HG03558 (cell line): ENCODE measurements at regions not wholly inside any gene's neighbourhood (a gene's known extent, or its start where the extent isn't known, plus 50 kb on each side); places are given as distances from the start of the nearest gene placed in this dataset.

Source experiments
- ATAC-seq: cut with Tn5 transposase; IDR thresholded peaks from one replicate; pipeline ENCODE4 v1.9.1; 2021; ENCODE audit warnings: moderate number of reproducible peaks; ENCODE audit not compliant: unreplicated experiment; ENCODE audit errors: extremely low read depth

DNA sequence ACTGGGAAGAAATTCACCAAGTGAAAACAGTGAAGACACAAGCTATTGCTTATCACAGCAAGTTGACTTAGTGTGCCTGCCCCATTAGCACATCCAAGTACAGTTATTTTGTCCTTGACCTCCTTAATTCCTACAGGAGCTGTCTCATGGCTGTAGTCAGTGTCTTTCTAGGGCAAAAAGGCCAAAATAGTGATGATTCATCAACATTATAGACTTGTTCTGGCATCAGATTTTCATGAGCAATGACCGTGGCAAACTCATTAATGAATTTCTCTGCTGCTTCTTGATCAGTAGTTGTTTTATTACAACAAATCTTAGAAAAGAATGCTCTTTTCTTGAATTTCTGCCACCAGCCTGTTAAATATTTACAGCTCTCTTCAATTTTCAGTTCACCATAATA, 1169.3 kb upstream of the DDX18 start:
- ATAC-seq, result no peak

DNA sequence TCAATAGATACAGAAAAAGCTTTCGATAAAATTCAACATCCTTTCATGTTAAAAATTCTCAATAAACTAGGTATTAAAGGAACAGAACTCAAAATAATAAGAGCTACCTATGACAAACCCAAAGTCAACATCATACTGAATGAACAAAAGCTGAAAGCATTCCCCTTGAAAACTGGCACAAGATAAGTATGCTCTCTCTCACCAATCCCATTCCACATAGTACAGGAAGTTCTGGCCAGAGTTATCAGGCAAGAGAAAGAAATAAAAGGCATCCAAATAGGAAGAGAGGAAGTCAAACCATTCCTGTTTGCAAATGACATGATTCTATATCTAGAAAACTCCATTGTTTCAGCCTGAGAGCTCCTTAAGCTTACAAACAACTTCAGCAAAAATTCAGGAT, 1145.8 kb upstream of the DDX18 start:
- ATAC-seq, result no peak

DNA sequence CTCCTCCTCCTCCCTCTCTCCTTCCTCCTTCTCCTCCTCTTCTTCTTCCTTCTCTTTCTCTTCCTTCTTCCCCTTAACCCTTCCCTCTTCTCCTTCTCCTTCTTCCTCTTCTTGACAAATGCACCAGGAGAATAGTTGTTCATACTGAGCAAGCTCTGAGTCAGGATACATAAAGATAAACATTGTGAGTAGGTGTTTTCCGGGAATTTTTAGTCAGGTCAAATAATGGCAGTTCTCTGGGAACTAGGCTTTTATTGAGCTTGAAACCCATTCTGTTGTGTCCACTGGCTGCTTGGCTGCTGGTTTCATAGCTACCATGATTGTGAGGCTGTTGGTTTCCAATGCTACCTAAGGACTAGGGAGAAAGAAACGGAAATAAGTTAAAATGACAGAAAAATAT, 1144.7 kb upstream of the DDX18 start:
- no peak for ATAC-seq

DNA sequence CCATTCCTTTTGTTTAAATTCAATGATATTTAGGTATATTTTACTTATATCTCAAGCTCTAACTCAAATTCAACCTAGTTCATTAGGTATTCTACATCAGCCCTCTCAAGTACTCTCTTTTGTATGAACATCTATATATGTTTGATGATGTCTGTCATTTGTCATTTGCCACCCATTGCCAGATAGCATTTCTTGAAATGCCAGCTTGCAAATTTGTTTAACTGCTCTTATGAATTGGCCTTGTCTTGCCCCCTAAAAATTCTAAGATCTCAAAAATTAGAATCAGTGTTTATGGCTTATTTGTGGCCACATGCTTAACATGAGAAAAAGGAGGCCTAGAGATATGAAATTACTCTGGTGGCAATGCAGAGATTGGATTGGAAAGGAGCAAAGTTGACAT, 1140.3 kb upstream of the DDX18 start:
- no peak for ATAC-seq

DNA sequence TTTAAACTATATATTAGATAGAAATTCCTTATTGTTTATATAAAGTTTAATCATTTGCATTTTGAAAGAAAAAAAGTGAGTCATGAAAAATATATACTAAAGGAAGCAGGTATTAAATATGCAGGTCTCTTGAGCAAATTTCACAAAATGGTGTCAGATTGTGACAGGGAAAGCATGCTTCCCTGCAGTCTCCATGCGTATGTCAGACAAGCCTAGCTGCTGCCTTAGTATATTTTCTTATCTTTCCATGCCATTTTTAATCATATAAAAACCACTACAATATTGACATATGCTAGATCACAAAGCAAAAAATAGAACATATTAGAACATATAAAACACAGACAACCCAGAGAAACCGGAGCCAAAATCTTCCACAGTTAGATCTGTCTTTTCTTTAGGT, 1137.7 kb upstream of the DDX18 start:
- no peak for ATAC-seq

DNA sequence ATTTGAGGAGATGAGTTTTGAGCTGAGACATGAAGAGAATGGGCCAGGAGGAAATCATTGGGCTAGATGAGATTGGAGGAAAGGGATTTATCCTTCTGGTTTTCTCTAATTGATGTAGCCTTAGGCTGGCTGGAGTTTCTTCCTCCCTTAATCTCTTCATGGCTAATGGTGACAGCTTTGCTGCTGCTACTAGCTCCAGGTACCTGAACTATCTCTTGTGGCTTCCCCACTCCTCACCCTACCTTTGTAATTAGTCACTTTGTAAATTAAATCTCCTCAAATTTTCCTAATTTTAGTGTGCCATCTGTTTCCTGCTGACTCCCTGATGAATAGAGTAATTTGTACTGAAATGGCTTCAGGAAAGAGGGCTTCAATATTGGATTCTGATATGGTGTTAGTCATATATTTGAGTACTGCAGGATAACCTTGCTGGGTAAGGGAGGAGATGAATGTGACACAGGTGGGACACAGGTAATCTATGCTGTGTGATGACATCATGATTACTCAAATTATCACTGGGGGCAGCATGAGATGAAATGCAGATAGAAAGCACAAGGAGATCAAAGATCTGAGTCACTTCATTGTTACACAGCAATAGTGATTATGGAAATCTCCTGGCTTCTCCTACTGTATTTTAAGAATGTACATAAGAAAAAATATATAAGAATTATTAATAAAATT, 1134.1 kb upstream of the DDX18 start:
- ATAC-seq, result no peak

DNA sequence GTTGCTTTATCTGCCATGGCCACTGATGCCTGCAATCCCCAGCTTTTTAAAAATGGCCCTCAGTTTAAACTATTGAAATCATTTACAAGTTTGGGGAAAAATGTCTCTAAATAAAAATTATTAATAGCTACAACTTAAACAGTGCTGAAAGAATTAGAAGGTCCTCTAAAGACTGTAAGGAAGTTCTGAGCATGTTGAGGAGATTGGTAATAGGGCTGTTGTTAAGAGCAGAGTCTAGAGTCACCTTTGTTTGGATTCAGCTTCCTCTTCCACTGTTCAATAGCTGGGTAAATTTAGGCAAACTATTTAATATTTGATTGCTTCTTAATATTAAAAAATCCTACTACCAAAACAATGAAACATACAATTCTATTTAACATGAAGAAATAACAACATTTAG, 1127.1 kb upstream of the DDX18 start:
- no peak for ATAC-seq

DNA sequence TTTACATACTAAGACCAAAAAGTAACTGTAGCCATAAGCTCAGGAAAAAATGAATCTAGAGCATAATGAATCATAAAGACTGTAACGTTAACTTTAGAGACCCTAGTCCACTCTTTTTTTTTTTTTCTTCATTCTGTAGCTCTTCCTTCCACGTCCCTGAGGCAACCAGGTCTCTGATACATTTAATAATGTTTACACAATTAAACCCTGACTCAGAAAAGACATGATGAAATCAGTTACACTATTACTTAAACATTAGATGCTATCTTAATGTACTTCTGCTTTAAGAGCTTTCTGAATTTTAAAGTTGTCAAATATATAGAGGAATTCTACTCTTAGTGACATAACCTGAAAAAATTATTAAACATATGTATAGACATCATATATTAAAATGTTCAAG, 1121.5 kb upstream of the DDX18 start:
- no peak for ATAC-seq

DNA sequence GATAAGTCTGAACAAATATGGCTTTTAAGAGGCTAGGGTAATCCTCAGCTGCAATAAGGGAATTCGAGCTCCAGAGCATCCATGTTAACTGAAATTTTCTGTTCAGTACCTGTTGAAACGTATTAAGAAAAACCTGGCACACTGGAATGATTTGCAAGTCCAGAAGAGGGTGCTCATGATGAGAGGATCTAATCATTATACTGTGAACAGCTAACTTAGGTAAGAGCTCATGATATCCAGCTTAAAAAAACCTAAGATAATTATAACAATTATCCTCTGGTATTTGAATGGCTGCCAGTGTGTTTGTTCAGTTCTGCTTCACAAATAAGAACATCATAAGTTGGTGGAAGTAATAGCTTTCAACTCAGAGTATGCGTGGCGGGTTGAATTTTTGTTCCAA, 1118.3 kb upstream of the DDX18 start:
- ATAC-seq, result no peak

DNA sequence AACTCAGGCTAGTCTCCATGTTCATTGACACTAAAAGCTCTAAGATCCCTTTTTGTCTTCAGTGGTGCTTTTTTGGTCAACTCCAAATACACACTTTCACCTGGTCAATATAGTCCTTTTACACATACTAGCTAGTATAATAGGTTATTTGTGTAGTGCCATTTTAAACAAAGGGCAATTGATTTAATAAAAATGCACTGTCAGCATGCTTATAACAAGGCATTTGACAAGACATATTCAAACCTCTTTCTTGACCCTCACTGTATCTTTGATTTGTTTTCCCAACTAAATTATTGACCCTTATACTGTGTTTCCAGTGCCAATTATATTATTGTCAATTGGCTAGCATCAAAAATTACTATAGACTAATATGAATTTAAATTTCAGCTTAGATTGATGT, 1117.6 kb upstream of the DDX18 start:
- no peak for ATAC-seq

DNA sequence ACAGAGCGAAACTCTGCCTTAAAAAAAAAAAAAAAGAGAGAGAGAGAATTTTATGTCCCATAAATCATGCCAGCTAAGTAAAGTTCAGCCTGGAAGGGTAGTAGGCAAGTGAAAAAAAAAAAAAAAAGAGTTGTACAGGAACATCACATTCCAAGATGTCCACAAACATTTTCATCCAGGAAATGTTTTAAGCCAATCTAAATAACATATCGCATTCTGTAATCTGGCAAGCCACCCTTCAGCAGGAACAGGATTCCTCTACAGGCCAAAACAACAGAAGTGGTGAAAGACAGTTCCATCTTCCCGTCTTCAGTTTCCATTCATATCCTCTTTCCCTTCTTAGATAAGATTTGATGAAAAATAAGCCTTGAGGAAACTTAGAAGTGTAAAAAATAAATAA, 1108.1 kb upstream of the DDX18 start:
- ATAC-seq, result no peak

DNA sequence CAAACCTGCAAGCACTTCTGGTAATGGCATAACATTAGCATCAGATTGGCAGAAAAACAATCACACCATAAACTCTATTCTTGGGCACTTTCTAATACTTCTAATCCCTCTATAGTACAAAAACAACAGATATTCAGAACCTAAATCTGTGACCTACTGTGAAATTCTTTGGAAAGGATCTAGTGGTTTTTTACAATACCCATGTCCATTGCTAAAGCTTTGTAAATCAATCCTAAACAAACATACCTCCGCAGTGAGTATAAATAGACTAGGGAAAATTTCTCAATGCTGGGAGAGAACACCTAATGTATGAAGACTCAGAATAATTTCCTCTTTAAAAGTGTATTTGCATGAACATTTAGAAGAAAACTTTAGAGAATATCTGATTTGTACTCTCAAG, 1098.5 kb upstream of the DDX18 start:
- ATAC-seq, result no peak

DNA sequence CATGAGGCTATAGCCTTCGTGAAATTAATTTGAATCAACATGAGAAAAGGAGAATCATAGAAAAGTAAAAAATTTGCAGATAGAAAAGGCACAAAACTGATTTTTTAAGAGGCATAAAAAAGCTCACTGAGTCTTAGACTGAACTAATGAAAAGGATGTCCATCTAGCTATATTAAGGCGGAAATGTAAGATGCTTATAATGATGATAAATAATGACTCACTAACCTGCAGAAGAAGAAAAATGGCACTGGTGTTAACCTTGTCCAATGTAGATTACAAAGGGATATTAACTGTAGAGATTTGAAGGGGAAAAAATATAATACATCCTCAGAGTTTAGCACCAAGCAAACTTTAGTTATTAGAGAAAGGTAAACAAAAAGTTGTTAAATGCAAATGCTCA, 1098.0 kb upstream of the DDX18 start:
- no peak for ATAC-seq

DNA sequence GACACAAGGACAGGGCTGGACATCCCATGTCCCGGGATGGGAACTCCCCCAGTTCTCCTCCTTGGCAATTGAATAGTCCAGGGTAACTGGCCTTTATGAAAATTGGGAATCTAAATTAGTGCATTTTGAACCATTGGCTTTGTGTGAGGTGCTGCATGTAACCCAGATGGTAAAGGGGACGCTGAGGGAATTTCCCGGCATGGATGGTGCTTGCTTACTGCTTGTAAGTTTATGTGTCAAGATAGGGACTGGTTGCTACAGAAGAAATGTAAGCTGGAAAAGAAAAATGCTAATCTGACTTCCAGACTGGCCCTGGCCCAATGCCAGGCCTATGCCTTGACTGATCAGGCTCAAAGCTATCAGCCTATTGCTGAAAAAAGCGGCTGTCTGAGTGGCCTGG, 1096.7 kb upstream of the DDX18 start:
- ATAC-seq, result no peak

DNA sequence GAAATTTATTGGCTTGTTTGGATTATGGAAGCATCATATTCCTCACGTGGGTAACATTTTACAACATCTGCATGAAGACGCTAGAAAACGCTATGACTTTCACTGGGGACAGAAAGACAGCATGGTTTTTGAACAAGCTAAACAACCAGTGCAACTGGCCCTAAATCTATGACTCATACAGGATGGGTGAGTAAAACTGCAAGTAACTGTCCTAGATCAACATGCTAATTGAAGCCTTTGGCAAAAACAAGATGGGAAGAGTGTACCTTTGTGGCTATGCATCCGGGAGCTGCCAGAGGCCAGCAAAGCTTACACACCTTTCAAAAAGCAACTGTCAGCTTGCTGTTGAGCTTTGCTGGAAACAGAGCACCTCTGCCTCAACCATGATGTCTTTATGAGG, 1096.0 kb upstream of the DDX18 start:
- no peak for ATAC-seq

DNA sequence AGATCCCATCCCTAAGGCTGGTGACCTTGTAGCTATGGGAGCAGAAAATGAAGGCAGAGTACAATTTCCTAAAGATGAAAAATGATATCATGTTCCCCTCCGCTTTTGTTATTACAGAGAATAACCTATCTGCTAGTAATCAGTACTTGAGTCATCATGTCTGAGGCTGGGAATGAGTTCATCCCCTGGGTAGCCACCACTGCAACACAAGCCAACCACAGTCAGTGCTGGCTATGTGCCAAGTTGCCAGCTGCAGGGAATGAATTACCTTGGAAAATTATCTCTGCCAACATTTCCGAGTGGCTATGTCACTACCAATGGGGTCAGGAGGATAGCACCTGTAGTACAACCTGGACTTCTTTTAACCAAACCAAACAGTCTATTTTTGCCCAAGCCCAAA, 1094.7 kb upstream of the DDX18 start:
- ATAC-seq, result no peak

DNA sequence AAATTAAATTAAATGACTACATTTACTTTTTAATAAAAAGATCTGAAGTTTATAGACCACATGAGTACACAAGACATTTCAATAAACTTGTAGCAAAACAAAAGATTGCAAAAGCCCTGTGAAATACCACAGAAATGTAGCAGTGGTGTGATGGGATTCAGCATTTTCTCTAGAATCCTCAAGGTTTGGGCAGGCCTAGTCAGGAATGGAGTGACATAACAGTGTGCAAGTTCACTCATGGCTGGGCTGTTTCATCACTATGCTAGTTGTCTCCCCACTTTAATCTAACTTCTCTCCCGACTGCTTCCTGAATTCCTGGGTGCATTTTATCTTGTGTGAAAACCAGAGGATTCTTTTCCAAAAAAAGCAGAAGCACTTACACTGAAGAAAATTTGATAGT, 1089.9 kb upstream of the DDX18 start:
- no peak for ATAC-seq

DNA sequence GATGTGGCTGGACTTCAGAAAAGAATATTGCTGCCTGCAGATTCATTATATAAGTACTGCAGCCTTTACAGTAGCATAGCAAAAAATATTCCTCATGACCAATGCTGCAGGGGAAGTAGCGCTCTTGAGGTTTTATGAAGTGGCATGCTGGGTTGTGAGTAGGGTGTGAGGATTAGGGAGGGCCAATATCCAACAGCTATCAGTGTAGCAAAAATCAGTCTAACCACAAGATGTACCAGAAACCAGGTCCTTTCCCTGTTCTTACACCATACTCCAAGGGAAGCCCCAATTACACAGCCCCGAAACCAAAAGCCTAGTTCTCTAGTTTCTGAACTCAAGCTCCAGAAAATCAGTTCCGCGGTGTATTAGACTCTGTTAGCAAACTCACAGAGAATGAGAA, 1082.2 kb upstream of the DDX18 start:
- ATAC-seq, result no peak

DNA sequence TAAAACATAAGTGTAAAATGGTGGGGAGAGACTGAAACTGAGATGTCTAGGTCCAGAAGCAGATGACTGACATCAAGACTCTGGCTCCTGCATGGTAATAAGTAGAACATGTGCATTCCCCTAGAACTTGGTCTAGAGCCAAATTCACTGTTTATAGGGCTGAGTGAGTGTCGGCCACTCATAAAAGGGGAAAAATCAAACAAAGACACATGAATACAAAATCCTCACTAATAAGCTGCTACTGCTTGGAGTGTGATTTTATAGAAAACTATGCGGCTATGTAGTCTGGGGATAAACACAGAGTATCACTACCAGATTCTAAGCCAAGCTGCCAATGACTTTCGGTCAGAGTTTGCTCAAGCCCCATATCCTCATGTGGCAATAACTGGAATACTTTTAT, 1080.8 kb upstream of the DDX18 start:
- ATAC-seq, result no peak

DNA sequence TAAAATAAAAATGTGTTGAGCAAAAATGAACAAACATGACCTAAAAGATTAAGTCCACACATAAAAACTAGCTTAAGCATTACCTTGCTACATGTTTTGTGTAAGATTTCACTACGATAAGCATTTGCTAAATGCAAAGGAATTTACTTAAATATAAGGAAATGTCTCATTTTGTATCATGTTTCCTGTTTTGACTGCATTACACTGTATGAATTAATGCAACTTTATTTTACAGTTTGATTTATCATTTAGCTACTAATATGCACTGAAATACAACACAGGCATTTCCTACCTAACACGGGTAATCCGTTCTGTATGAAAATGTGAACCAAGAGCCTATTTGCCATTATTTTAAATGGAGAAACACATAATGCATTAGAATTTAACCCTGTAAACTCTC, 1076.5 kb upstream of the DDX18 start:
- ATAC-seq, result no peak

DNA sequence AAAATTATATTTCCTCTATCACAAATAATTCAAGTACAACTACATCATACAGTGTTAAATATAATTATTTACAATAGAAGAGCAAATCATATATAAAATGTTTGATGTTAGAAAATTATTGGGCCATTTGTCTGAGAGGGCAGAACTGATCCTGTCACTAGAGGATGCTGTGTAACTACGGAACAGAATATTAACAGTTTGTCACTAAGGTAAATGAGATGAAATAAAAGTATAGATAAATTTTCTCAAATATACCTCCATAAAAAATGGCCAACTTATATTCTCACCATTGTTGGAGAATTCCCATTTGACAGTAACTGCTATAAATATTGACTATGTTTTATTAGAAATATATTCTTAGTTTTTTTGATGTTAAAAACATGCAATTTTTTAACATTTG, 1067.4 kb upstream of the DDX18 start:
- ATAC-seq, result no peak

DNA sequence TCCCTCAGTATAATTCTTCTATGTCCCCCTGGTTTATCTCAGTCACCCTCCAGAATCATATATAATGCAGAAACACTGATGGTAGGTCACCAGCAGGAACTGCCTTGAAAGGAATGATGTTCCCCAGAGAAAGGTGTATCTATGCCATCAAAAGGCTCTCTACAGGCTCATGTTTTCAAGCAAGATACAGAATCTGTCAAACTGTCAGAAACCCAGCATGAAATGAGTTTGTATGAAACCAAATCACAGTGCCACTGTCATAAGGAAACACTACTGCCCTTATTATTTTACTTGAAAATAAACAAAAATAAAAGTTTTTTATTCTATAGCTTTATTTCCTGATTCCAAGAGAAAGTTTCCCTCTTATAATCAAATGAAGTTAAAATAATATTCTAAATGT, 1064.5 kb upstream of the DDX18 start:
- no peak for ATAC-seq
